HG02938 (cell line): ENCODE measurements at regions not wholly inside any gene's neighbourhood (a gene's known extent, or its start where the extent isn't known, plus 50 kb on each side); places are given as distances from the start of the nearest gene placed in this dataset.

Experiments
- ATAC-seq: cut with Tn5 transposase; IDR thresholded peaks from one replicate; pipeline ENCODE4 v1.9.1; 2021; ENCODE audit warnings: mild to moderate bottlenecking, moderate library complexity; ENCODE audit not compliant: unreplicated experiment

GRCh38 chr12:34289431-34290380 lies 267.4 kb downstream of the ALG10 start:
- no peak for ATAC-seq

GRCh38 chr12:34290381-34290995 lies 268.2 kb downstream of the ALG10 start:
- no peak for ATAC-seq

GRCh38 chr12:34291001-34291400 lies 268.7 kb downstream of the ALG10 start:
- no peak for ATAC-seq

- no peak for ATAC-seq
These were observed 269.2 kb downstream of the ALG10 start for GRCh38 chr12:34291426-34291901.

GRCh38 chr12:34292736-34293625 lies 270.7 kb downstream of the ALG10 start:
- ATAC-seq, result no peak

- ATAC-seq, result no peak
These were observed 271.8 kb downstream of the ALG10 start for GRCh38 chr12:34294137-34294536.

- ATAC-seq, result no peak
These were observed 272.5 kb downstream of the ALG10 start for GRCh38 chr12:34294671-34295365.

GRCh38 chr12:34295366-34296142 lies 273.3 kb downstream of the ALG10 start:
- no peak for ATAC-seq

- ATAC-seq, result no peak
These were observed 274.1 kb downstream of the ALG10 start for GRCh38 chr12:34296143-34297041.

- ATAC-seq, result no peak
These were observed 275.0 kb downstream of the ALG10 start for GRCh38 chr12:34297126-34297789.

GRCh38 chr12:34297790-34298164 lies 275.5 kb downstream of the ALG10 start:
- ATAC-seq, result no peak

- ATAC-seq, result no peak
These were observed 276.1 kb downstream of the ALG10 start for GRCh38 chr12:34298176-34298970.

- no peak for ATAC-seq
These were observed 276.9 kb downstream of the ALG10 start for GRCh38 chr12:34298971-34299801.

- ATAC-seq, result no peak
These were observed 277.5 kb downstream of the ALG10 start for GRCh38 chr12:34299802-34300193.

GRCh38 chr12:34300376-34301250 lies 278.3 kb downstream of the ALG10 start:
- ATAC-seq, result no peak
